K562 (cell line): ENCODE measurements at regions not wholly inside any gene's neighbourhood (a gene's known extent, or its start where the extent isn't known, plus 50 kb on each side); places are given as distances from the start of the nearest gene placed in this dataset.

Experiments
- BACH1 ChIP-seq: fragments of 200-800 bp; sonication (Bioruptor generic); IDR thresholded peaks from 2 replicates; pipeline ENCODE4 v1.6.1; 2016; ENCODE audit warnings: missing genetic modification characterization, missing compliant biosample characterization
- ELF2 ChIP-seq: fragments of 250-450 bp; sonication (Bioruptor Pico); IDR thresholded peaks from 2 replicates; pipeline ENCODE4 v1.5.0; 2021; ENCODE audit warnings: mild to moderate bottlenecking
- FOXA1 ChIP-seq: fragments of 450-650 bp; IDR thresholded peaks from 2 replicates; pipeline ENCODE4 v1.6.1; 2016; ENCODE audit warnings: mild to moderate bottlenecking, borderline replicate concordance
- GABPA ChIP-seq: fragments of 200-800 bp; sonication (Bioruptor generic); conservative IDR thresholded peaks from 2 replicates; pipeline ENCODE4 v1.6.1; 2016; ENCODE audit warnings: low read depth, missing genetic modification characterization, missing compliant biosample characterization
- HMG20B ChIP-seq: fragments of 250-450 bp; sonication (Bioruptor Pico); IDR thresholded peaks from 2 replicates; pipeline ENCODE4 v1.5.0; 2021; ENCODE audit warnings: mild to moderate bottlenecking
- HNRNPUL1 ChIP-seq: fragments of 200-400 bp; formaldehyde crosslinking; IDR thresholded peaks from 2 replicates; pipeline ENCODE4 v1.6.1; 2017; ENCODE audit warnings: low read length
- ILF3 ChIP-seq: fragments of 450-650 bp; IDR thresholded peaks from 2 replicates; pipeline ENCODE4 v1.6.1; 2018; ENCODE audit warnings: antibody characterized with exemption, mild to moderate bottlenecking, moderate library complexity, borderline replicate concordance
- SETDB1 ChIP-seq: IDR thresholded peaks from one replicate; pipeline ENCODE4 v1.6.1; 2012; ENCODE audit warnings: low read length, control low read depth, inconsistent platforms
- ZZZ3 ChIP-seq: fragments of 450-650 bp; IDR thresholded peaks from 2 replicates; pipeline ENCODE4 v1.6.1; 2016; ENCODE audit warnings: antibody characterized with exemption, mild to moderate bottlenecking, moderate library complexity
- TF ChIP-seq, protein P1 (sequence below): fragments of 250-450 bp; sonication (Bioruptor Pico); IDR thresholded peaks from 2 replicates; pipeline ENCODE4 v1.8.0; 2021; ENCODE audit warnings: borderline replicate concordance, mild to moderate bottlenecking, moderate library complexity; ENCODE audit not compliant: poor library complexity, severe bottlenecking
- TF ChIP-seq, protein P2 (sequence below), 3 experiments: IDR thresholded peaks in 2 of 3; conservative IDR thresholded peaks in 1 of 3; 2 replicates each; pipeline ENCODE4 v1.5.1; 2011 to 2012; ENCODE audit warnings: low read length in 3 of 3, mild to moderate bottlenecking in 3 of 3, control low read depth in 2 of 3, improper control_type of control experiment in 1 of 3, inconsistent platforms in 1 of 3, low read depth in 1 of 3, mixed read lengths in 1 of 3, moderate library complexity in 1 of 3; ENCODE audit not compliant: insufficient read depth in 2 of 3
- TF ChIP-seq, protein P3 (sequence below): sonication (generic); formaldehyde crosslinking; IDR thresholded peaks from 2 replicates; pipeline ENCODE4 v1.8.0; 2022; ENCODE audit warnings: mild to moderate bottlenecking, missing genetic modification reagents, borderline replicate concordance

DNA sequence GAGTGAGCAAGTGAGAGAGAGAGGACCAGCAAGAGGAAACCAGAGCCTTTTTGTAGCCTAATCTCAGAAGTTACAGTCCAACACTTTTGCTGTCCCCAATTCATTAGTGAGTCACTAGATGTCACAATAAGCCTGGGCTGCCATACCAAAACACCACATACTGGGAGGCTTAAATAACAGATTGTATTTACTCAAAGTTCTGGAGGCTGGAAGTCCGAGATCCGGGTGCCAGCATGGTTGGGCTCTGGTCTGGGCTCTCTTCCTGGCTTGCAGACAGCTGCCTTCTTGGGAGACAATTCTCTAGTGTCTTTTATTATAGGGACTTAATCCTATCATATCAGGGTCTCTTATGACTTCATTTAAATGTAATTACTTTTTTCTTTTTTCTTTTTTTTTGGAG is 50.7 kb upstream of the FERMT1 start:
- TF ChIP-seq, protein P1, sequence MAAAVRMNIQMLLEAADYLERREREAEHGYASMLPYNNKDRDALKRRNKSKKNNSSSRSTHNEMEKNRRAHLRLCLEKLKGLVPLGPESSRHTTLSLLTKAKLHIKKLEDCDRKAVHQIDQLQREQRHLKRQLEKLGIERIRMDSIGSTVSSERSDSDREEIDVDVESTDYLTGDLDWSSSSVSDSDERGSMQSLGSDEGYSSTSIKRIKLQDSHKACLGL = no peak
- no peak for TF ChIP-seq HNRNPUL1
- no peak for TF ChIP-seq ILF3
- no peak for TF ChIP-seq ZZZ3
- no peak for TF ChIP-seq ELF2 (CRISPR knock-in tag)
- no peak for TF ChIP-seq BACH1 (tag)
- no peak for TF ChIP-seq FOXA1
- TF ChIP-seq, protein P2, sequence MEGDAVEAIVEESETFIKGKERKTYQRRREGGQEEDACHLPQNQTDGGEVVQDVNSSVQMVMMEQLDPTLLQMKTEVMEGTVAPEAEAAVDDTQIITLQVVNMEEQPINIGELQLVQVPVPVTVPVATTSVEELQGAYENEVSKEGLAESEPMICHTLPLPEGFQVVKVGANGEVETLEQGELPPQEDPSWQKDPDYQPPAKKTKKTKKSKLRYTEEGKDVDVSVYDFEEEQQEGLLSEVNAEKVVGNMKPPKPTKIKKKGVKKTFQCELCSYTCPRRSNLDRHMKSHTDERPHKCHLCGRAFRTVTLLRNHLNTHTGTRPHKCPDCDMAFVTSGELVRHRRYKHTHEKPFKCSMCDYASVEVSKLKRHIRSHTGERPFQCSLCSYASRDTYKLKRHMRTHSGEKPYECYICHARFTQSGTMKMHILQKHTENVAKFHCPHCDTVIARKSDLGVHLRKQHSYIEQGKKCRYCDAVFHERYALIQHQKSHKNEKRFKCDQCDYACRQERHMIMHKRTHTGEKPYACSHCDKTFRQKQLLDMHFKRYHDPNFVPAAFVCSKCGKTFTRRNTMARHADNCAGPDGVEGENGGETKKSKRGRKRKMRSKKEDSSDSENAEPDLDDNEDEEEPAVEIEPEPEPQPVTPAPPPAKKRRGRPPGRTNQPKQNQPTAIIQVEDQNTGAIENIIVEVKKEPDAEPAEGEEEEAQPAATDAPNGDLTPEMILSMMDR (IDR thresholded peaks at IDR 0.05 in 2 of 3, conservative IDR thresholded peaks at IDR 0.05 in 1 of 3; ENCODE audit: insufficient read depth in 2 of 3, low read depth in 1 of 3, low read length in 3 of 3) = no peak
- no peak for TF ChIP-seq GABPA
- no peak for TF ChIP-seq SETDB1
- TF ChIP-seq, protein P3, sequence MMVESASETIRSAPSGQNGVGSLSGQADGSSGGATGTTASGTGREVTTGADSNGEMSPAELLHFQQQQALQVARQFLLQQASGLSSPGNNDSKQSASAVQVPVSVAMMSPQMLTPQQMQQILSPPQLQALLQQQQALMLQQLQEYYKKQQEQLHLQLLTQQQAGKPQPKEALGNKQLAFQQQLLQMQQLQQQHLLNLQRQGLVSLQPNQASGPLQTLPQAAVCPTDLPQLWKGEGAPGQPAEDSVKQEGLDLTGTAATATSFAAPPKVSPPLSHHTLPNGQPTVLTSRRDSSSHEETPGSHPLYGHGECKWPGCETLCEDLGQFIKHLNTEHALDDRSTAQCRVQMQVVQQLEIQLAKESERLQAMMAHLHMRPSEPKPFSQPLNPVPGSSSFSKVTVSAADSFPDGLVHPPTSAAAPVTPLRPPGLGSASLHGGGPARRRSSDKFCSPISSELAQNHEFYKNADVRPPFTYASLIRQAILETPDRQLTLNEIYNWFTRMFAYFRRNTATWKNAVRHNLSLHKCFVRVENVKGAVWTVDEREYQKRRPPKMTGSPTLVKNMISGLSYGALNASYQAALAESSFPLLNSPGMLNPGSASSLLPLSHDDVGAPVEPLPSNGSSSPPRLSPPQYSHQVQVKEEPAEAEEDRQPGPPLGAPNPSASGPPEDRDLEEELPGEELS = no peak
- TF ChIP-seq HMG20B (CRISPR knock-in tag) = no peak
